ENCODE measurements at regions not wholly inside any gene's neighbourhood (a gene's known extent, or its start where the extent isn't known, plus 50 kb on each side); places are given as distances from the start of the nearest gene placed in this dataset.

DNA sequence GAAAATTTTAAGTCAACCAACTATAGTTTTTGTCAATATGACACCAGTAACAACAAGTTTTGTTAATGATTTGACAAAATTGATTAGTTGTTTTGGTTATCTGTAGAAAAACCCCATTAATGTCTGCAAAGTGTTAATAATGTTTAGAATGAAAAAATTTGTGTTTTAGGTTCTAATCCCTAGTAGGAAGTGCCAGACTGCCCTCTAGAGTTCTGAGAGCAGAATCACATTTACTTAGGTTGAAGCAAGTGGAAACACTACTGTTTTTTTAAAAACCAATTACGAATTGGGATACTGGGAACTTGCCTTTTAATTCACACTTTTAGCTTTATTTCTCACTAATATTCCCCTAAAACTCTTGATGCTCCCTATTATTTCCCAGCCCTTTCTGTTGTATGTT is 101.1 kb upstream of the CYLC1 start:
- TF ChIP-seq POLR2A (IDR thresholded peaks at IDR 0.05; ENCODE audit: low read length) (no peak), GATA1 (IDR thresholded peaks at IDR 0.05; ENCODE audit: low read depth, low read length) (no peak)

Data from erythroblast (primary cell).